8988T (cell line): ENCODE measurements at regions not wholly inside any gene's neighbourhood (a gene's known extent, or its start where the extent isn't known, plus 50 kb on each side); places are given as distances from the start of the nearest gene placed in this dataset.
A peak's percentile ranks its signal among the peaks of the same experiment; 100 is the strongest.

Experiments
- DNase-seq: peaks from one replicate; pipeline ENCODE4 v3.0.0; 2011

DNA sequence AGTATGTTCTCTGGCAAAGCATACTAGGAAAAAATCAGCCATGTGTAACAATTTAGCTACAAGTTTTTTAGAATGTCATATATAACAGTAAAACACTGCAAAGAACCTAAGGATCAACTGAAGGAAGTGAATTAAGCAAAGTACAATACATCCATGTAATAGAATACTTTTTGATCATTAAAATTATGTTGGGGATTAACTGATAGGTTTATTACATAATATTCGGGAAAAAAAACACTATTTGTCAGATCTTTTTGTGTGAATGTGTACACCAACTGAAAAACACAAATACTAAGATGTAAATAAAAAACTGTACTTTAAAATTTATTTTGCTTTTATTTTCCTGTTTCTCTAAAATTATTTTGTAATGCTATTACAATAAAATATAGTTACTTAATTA, 185.5 kb upstream of the DYNLRB2 start:
- no peak for DNase-seq

- DNase-seq, result no peak
These were observed 190.7 kb upstream of the DYNLRB2 start for GRCh38 chr16:80350061-80350460.

DNA sequence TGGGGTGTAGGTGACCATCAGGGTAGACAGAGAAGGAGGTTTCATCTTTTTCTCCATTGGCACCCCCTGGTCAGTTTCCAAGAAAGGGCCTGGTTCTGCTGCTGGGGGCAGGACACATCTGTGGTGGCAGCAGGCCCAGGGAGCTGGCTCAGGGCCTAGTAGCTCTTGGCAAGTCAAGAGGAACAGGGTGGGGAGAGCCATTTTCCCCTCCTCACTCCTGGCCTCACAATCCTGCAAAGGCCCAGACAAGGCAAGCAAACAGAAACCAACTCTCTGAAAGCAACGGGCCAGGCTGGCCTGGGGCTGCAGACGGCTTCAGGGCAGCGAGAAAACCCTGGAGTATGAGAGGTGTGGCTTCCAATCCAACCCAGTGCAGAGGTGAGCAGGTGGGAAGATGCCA, 192.9 kb upstream of the DYNLRB2 start:
- no peak for DNase-seq

- no peak for DNase-seq
These were observed 193.8 kb upstream of the DYNLRB2 start for GRCh38 chr16:80347002-80347401.

GRCh38 chr16:80346111-80346632, 194.6 kb upstream of the DYNLRB2 start:
- DNase-seq, result no peak

- DNase-seq, result no peak
These were observed 195.1 kb upstream of the DYNLRB2 start for GRCh38 chr16:80345701-80346100.

GRCh38 chr16:80344570-80344969, 196.2 kb upstream of the DYNLRB2 start:
- DNase-seq, result no peak

GRCh38 chr16:80341263-80341662, 199.5 kb upstream of the DYNLRB2 start:
- no peak for DNase-seq

DNA sequence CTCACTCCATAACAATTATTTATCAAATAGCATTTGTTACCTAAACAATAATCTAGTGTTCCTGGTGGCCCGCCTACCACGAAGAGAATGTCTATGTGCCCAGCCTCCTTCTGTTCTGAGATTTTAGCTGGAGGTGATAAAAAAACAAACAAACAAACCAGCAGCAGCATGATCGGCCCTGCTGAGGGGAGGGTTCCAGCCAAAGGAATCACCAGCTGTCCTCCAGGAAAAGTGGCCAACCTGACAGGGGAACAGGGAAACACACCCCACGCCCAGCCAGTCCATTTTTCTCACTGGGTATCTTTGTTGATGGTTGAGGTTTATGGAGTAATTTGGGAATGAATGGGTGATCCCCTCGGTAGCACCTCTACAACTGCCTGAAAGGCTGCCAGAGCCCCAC, 203.0 kb upstream of the DYNLRB2 start:
- DNase-seq, result no peak

DNA sequence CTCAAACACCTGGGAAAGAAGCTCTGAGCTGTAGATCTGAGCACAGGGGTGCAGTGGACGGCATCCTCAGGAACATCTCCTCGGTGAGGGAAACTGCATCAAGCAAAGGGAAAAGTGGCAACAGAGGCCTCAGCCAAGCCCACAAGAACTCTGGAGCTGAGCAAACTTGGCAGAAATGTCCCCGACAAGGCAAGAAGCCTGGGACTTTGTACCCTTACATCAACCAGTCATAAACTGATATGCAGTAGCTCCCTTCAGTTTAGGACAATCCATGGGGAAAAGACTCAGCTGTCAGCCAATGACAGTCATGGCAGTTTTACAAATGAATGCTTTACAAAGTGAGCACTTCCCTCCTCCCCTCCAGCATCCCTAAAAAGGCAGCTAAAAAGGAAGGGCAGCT, 210.0 kb upstream of the DYNLRB2 start:
- no peak for DNase-seq

DNA sequence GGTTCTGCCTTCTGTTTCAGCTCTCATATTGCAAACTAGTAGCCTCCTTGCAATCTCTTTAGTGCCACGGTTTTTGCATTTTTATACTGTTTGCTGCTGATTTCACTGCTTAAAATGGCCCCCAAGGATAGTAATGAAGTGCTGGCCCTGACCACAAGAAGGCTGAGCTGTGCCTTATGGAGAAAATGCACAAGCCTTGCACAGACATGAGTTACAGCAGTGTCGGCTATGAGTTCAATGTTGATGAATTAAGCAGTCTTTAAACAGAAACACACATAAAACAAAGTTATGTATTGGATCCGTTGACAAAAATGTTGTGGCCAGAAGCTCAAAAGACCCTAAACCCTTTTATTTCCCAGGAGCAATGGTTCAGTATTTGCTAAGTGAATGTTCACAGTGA, 210.6 kb upstream of the DYNLRB2 start:
- no peak for DNase-seq

DNA sequence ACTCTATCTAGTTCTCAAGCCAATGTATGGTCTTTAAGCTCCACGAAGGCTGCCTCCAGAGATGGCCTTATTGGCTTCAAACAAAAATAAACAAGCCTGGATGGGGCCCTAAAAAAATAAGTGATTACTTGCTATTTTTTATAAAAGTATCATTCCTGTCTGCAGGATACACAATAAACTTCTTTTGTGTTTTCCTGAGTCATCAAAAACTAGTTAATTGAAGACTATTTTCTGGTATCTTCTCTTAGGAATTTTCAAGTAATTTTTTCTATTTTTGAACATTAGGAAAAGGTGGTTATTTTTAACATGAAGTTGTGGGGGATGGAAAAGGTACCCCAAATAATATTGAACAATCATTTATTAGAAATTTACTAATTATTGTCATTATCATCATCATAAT, 213.1 kb upstream of the DYNLRB2 start:
- DNase-seq, result no peak

DNA sequence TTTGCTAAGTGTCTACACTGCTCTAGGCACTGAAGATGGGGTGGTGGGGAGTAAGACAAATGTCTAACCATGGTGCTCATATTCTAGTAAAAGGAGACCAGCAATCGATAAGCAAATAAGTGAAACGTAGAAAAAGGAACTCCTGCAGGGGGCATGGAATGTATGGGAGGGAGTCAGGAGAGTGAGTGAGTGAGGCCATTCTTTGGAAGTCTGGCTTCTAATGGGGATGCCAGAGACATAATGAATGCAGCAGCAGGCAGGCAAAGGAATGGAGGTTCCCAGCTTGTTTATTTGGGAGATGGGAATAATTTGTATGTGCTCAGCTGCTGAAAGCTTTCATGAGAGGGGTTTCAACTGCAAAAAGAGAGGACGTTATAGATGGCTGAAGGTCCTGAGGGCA, 216.4 kb upstream of the DYNLRB2 start:
- no peak for DNase-seq

DNA sequence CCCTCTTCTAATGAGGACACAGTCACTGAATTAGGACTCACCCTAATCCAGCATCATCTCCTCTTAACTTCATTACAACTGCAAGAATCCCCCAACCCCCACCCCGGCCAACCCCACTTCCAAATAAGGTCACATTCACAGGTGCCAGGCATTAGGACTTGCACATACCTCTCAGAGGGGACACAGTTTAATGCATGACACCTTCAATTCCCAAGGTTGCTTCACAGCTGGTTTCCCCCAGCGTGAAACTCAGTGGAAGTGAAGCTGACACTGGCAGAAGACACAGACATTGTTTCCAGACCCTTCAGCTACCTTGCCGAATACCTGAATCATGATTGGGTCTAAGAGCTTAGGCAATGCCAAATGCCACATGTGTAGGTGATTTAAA, 217.0 kb upstream of the DYNLRB2 start:
- no peak for DNase-seq

GRCh38 chr16:80323187-80323807, 217.5 kb upstream of the DYNLRB2 start:
- no peak for DNase-seq

- peak; percentile 45 for DNase-seq
These were observed 221.6 kb upstream of the DYNLRB2 start for GRCh38 chr16:80319181-80319580.

DNA sequence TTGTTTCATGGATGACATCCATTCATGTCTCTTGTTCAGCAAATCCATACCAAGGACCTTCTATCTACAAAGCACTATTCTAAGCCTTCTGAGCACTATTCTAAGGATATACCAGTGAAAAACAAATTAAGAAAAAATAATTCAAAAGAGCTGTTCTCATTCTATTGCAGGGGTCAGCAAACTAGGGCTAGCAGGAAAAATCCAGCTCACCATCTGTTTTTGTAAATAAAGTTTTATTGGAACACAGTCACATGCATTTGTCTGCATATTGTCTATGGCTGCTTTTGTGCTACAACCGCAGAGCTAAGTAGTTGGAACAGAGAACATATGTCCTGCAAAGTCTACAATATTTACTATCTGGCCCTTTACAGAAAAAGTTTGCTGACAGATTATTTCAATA, 222.7 kb upstream of the DYNLRB2 start:
- no peak for DNase-seq

- DNase-seq, result no peak
These were observed 223.2 kb upstream of the DYNLRB2 start for GRCh38 chr16:80317599-80318037.

DNA sequence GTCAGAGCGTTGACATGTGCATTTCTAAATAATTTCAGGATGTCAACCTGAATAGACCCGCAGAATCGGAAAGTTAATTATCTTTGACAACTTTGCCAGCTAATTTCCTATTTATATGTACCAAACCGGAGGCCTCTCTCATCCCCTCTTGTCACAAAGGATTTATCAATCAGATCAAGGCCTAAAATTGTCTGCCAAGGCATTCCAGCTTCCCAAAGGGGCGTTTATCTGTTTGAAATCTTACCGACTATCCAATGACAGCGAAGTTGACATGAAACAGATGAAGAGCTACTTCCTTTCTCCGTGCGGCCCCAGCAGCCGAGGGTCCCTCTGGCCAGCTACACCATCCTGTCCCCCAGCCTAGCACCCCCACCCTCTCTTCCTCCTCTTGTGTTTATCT, 223.7 kb upstream of the DYNLRB2 start:
- DNase-seq, result no peak

GRCh38 chr16:80314042-80314441, 226.8 kb upstream of the DYNLRB2 start:
- no peak for DNase-seq

DNA sequence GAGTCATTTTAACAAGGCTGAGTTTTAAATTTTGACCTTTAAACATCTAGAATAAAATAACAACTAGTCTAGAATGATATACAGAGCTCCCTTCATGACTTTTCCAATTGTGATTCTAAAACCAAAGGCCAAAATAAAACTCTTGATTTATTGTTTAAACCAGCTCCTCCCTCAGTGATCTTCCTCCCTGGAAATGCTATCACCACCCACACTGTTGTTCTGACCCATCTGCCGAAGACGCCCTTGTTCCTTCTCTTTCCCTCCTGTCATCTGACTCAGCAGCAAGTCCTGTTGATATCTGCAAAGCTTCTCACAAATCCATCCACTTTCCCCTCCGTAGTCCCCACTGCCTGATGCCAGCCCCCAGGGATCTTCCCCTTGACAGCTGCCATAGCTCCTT, 231.6 kb upstream of the DYNLRB2 start:
- no peak for DNase-seq

DNA sequence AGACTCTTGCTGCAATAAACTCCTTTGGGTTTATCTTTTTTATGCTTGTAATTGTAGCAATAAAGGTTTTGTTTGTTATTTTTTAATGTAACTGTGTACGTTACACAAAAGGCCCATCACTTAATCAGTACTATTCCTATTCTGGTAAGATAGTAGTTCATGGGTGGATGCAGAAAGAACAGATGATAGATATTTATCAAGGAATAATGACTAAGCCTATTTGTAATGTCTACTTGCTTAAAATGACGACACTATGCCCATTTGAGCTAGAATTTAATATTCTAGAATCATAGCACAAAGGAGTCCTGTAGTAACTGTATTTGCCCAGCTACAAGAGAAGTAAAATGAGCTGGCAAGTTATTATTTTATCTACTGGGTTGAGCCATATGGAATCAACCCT, 235.4 kb upstream of the DYNLRB2 start:
- DNase-seq, result no peak

DNA sequence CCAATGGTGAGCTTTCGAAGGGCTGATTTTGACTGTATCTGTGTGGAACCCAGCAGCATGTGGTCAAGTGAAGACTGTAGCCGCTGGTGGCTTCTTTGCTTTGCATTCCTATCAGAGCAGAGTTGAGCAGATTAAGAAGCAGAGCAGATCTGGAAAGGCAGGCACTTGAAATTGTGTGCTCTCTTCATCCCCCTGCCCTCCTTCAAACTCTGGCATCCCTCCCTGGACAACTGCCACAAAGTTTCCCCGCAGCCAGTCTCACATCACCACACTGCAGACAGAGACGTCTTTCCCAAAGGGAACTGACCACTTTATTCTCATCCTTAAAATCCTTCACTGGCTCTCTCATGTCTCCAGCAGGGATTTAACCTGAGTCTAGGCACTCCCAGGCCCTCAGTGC, 237.1 kb upstream of the DYNLRB2 start:
- DNase-seq, result no peak

GRCh38 chr16:80300876-80301275, 239.9 kb upstream of the DYNLRB2 start:
- DNase-seq, result peak; percentile 37

- DNase-seq, result no peak
These were observed 240.3 kb upstream of the DYNLRB2 start for GRCh38 chr16:80300456-80300855.
